AG10803 (cell line): ENCODE measurements at regions not wholly inside any gene's neighbourhood (a gene's known extent, or its start where the extent isn't known, plus 50 kb on each side); places are given as distances from the start of the nearest gene placed in this dataset.

Experiments
- DNase-seq: peaks from one replicate; pipeline ENCODE4 v3.0.0; 2010; ENCODE audit warnings: low read depth
- H3K4me3 ChIP-seq: 2 replicates; pipeline ENCODE4 v1.5.1; 2011; ENCODE audit warnings: mild to moderate bottlenecking, low read length, control low read depth
- CTCF ChIP-seq: conservative IDR thresholded peaks from 2 replicates; pipeline ENCODE4 v1.5.1; 2011; ENCODE audit warnings: mild to moderate bottlenecking, low read length, control low read depth, inconsistent platforms

DNA sequence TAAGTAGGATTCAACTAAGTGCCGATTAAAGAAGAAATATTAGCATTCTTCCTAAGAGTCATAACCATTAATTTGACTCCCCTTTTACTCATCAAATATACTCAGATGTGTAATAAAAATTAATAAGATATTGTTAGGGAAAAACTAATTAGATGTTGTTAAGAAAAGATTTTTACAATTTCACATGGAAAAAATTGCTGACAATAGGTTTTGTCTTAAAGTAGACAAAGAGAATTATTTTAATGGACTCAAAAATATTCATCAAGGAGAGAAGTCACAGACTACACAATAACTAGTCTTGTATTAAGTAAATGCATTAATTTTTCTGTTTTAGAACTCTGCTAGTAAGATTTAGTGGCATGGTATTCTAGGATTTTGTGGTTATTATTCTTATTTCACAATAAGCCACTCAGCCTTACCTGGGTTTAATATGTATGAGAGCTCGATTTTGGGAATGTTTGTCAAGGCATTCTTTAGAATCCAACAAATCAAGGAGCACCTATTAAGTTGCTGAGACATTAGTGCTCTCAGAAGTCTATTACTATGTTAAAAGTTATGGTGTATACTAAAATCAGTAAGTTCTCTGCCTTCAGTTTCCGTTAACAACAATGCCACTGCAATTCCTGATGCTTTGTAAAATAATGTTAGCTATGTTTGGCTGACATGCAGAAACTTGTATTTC is 110.2 kb upstream of the UGT8 start:
- DNase-seq: no peak
- no peak for TF ChIP-seq CTCF
- no peak overlapping the region for H3K4me3 ChIP-seq

DNA sequence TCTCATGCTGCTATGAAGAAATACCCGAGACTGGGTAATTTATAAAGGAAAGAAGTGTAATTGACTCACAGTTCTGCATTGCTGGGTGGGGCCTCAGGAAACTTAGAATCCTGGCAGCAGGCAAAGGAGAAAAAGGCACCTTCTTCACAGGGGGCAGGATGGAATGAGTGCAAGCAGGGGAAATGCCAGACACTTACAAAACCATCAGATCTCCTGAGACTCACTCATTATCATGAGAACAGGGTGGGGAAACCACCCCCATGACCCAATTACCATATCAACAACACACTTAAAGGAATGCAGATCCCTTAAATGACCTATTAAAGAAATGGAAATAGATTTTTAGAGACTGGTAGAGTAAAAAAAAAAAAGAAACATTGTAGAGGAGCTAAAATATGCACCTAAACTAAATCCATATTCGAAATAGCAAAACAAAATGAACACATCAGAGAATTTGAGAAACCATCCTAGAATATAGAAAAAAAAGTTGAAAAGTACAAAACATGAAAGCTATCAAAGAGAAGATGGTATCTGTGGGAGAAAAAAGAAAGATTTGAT is 104.3 kb upstream of the UGT8 start:
- H3K4me3 ChIP-seq: no peak overlapping the region
- no peak for DNase-seq
- TF ChIP-seq CTCF: no peak

GRCh38 chr4:114495471-114495928 is 103.1 kb upstream of the UGT8 start:
- H3K4me3 ChIP-seq: no peak overlapping the region
- no peak for TF ChIP-seq CTCF
- DNase-seq: no peak

GRCh38 chr4:114497116-114497515 is 101.5 kb upstream of the UGT8 start:
- TF ChIP-seq CTCF: no peak
- H3K4me3 ChIP-seq: no peak overlapping the region
- no peak for DNase-seq

DNA sequence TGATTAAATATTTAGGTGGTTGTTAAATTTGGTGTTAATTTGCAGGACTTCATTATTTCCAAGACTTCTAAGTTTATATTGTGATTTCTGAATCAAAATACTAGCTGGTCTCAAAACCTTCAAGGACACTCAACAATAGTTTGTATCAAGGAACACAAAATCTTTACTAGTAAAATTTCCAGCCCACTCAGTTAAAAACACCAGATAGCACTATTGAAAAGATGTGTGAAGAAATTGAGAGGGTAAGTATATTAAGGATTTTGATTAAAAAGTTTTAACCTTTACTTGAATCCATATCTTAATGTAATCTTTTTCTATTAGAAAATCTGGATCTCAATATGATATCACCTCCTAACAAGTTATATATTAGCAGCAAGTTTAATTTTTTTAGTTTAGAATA is 89.3 kb upstream of the UGT8 start:
- no peak for DNase-seq
- no peak overlapping the region for H3K4me3 ChIP-seq
- TF ChIP-seq CTCF: no peak

DNA sequence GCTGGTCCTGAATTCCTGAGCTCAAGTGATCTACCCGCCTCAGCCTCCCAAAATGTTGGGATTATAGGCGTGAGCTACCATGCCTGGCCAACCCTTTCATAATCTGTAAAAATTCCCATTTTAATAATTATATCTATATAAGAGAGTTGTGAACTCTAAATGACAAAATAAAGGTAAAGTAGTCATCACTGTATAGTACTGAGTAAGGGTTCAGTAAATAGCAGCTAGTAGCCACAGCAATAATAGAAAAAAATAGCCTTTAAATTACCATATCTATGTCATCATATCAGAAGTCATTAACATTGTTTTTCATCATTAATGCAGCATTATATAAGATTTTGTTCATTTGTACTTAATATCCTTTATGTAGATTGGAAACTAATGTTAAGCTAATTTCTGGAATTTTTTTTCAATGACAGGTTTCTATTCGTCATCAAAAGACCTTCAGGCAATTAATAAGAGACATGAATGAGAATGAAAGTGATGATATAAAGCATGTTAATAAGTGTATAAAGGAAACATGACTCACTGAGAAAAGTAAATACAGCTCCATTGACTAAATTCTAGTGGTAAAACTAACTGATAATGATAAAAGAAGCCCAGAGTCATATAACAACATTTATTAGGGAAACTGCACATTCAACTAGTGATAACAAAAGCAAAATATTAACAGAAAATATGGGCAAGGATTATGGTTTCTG is 85.9 kb upstream of the UGT8 start:
- no peak for DNase-seq
- no peak overlapping the region for H3K4me3 ChIP-seq
- no peak for TF ChIP-seq CTCF

- no peak overlapping the region for H3K4me3 ChIP-seq
- no peak for DNase-seq
- no peak for TF ChIP-seq CTCF
Observed at GRCh38 chr4:114519368-114519767, 79.2 kb upstream of the UGT8 start.
